ENCODE measurements at regions not wholly inside any gene's neighbourhood (a gene's known extent, or its start where the extent isn't known, plus 50 kb on each side); places are given as distances from the start of the nearest gene placed in this dataset.

- Histone ChIP-seq H3K4me2 (ENCODE audit: insufficient read depth, low read length) (no peak overlapping the region), H4K20me1 (ENCODE audit: insufficient read depth, low read length) (no peaks in the 10 kb centered on the region), H3K27me3 (ENCODE audit: insufficient read depth, low read length) (no peaks in the 10 kb centered on the region), H3K4me3 (ENCODE audit: insufficient read depth, low read length) (no peak overlapping the region), H3K36me3 (ENCODE audit: insufficient read depth, low read length) (no peaks in the 10 kb centered on the region), H3K27ac (ENCODE audit: low read depth, low read length) (no peak overlapping the region), H2AFZ (ENCODE audit: low read length) (peak overlapping the region; percentile 5), H3K9me3 (ENCODE audit: low read depth, low read length) (no peaks in the 10 kb centered on the region), H3K4me1 (ENCODE audit: insufficient read depth, low read length) (no peaks in the 10 kb centered on the region), H3K79me2 (ENCODE audit: insufficient read depth, low read length) (no peaks in the 10 kb centered on the region)
- no peak for DNase-seq (ENCODE audit: insufficient read length, low spot score, missing footprints)
- TF ChIP-seq, protein P1, sequence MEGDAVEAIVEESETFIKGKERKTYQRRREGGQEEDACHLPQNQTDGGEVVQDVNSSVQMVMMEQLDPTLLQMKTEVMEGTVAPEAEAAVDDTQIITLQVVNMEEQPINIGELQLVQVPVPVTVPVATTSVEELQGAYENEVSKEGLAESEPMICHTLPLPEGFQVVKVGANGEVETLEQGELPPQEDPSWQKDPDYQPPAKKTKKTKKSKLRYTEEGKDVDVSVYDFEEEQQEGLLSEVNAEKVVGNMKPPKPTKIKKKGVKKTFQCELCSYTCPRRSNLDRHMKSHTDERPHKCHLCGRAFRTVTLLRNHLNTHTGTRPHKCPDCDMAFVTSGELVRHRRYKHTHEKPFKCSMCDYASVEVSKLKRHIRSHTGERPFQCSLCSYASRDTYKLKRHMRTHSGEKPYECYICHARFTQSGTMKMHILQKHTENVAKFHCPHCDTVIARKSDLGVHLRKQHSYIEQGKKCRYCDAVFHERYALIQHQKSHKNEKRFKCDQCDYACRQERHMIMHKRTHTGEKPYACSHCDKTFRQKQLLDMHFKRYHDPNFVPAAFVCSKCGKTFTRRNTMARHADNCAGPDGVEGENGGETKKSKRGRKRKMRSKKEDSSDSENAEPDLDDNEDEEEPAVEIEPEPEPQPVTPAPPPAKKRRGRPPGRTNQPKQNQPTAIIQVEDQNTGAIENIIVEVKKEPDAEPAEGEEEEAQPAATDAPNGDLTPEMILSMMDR (IDR thresholded peaks at IDR 0.05; ENCODE audit: extremely low read depth, low read depth, low read length), result no peak
Observed at GRCh38 chr4:181611946-181612600, 631.1 kb upstream of the TENM3 start.

- Histone ChIP-seq H3K79me2 (ENCODE audit: insufficient read depth, low read length) (no peaks in the 10 kb centered on the region), H2AFZ (ENCODE audit: low read length) (peak overlapping the region; percentile 23), H3K27me3 (ENCODE audit: insufficient read depth, low read length) (no peaks in the 10 kb centered on the region), H3K36me3 (ENCODE audit: insufficient read depth, low read length) (no peaks in the 10 kb centered on the region), H4K20me1 (ENCODE audit: insufficient read depth, low read length) (no peaks in the 10 kb centered on the region), H3K27ac (ENCODE audit: low read depth, low read length) (no peak overlapping the region), H3K4me2 (ENCODE audit: insufficient read depth, low read length) (no peak overlapping the region), H3K4me3 (ENCODE audit: insufficient read depth, low read length) (no peak overlapping the region), H3K9me3 (ENCODE audit: low read depth, low read length) (no peaks in the 10 kb centered on the region), H3K4me1 (ENCODE audit: insufficient read depth, low read length) (no peaks in the 10 kb centered on the region)
- DNase-seq (ENCODE audit: insufficient read length, low spot score, missing footprints), result no peak
- TF ChIP-seq, protein P1 (IDR thresholded peaks at IDR 0.05; ENCODE audit: extremely low read depth, low read depth, low read length), result no peak
Observed at GRCh38 chr4:181613200-181613599, 630.0 kb upstream of the TENM3 start.

DNA sequence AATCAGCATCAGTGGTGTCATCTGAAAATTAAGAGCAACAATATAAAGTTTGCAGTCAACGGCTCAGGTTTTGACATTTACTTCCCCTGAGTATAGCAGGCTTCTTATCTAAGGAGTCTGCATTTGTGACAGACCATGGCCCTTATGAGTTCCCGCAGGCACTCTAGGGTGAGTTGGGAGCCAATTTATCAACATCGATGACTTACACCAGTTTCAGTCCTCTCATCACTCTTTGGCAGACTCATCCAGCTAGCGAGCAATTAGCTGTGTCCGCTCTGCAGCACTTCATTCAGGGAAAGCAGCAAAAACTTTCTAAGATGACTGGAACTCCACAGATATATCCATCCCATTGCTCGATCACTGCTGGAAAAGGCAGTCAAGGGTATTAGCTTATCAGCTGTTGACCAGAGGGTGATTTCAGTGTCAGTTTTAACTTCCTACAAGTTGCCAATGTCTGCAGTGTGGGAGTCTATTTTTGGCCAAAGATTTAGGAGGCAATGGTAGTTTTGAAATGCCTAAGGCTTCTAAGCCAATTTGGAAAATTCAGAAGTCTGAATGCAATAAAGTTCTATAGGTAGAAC lies 625.1 kb upstream of the TENM3 start:
- Histone ChIP-seq H3K4me2 (ENCODE audit: insufficient read depth, low read length) (no peak overlapping the region), H3K36me3 (ENCODE audit: insufficient read depth, low read length) (no peaks in the 10 kb centered on the region), H3K27ac (ENCODE audit: low read depth, low read length) (no peak overlapping the region), H3K9me3 (ENCODE audit: low read depth, low read length) (no peaks in the 10 kb centered on the region), H4K20me1 (ENCODE audit: insufficient read depth, low read length) (no peaks in the 10 kb centered on the region), H3K27me3 (ENCODE audit: insufficient read depth, low read length) (no peaks in the 10 kb centered on the region), H3K4me3 (ENCODE audit: insufficient read depth, low read length) (no peak overlapping the region), H2AFZ (ENCODE audit: low read length) (no peak overlapping the region), H3K4me1 (ENCODE audit: insufficient read depth, low read length) (no peaks in the 10 kb centered on the region), H3K79me2 (ENCODE audit: insufficient read depth, low read length) (no peaks in the 10 kb centered on the region)
- DNase-seq (ENCODE audit: insufficient read length, low spot score, missing footprints), result no peak
- TF ChIP-seq, protein P1 (IDR thresholded peaks at IDR 0.05; ENCODE audit: extremely low read depth, low read depth, low read length), result no peak

GRCh38 chr4:181618896-181619295 lies 624.3 kb upstream of the TENM3 start:
- no peaks in the 10 kb centered on the region for H3K79me2 ChIP-seq (ENCODE audit: insufficient read depth, low read length)
- no peaks in the 10 kb centered on the region for H3K36me3 ChIP-seq (ENCODE audit: insufficient read depth, low read length)
- H3K27ac ChIP-seq (ENCODE audit: low read depth, low read length), result no peak overlapping the region
- no peak for DNase-seq (ENCODE audit: insufficient read length, low spot score, missing footprints)
- no peaks in the 10 kb centered on the region for H3K9me3 ChIP-seq (ENCODE audit: low read depth, low read length)
- H3K4me3 ChIP-seq (ENCODE audit: insufficient read depth, low read length), result no peak overlapping the region
- H3K4me2 ChIP-seq (ENCODE audit: insufficient read depth, low read length), result no peak overlapping the region
- H3K4me1 ChIP-seq (ENCODE audit: insufficient read depth, low read length), result no peaks in the 10 kb centered on the region
- H3K27me3 ChIP-seq (ENCODE audit: insufficient read depth, low read length), result no peaks in the 10 kb centered on the region
- no peak overlapping the region for H2AFZ ChIP-seq (ENCODE audit: low read length)
- TF ChIP-seq, protein P1 (IDR thresholded peaks at IDR 0.05; ENCODE audit: extremely low read depth, low read depth, low read length), result no peak
- no peaks in the 10 kb centered on the region for H4K20me1 ChIP-seq (ENCODE audit: insufficient read depth, low read length)
